WERI-Rb-1 (cell line): ENCODE measurements at regions not wholly inside any gene's neighbourhood (a gene's known extent, or its start where the extent isn't known, plus 50 kb on each side); places are given as distances from the start of the nearest gene placed in this dataset.

Experiments
- DNase-seq: peaks from one replicate; pipeline ENCODE4 v3.0.0-alpha.2; 2020
- H3K27ac ChIP-seq: fragments of 250-450 bp; sonication (Bioruptor Pico); 2 replicates; pipeline ENCODE4 v1.5.1; 2020; ENCODE audit warnings: mild to moderate bottlenecking, moderate library complexity
- H3K27me3 ChIP-seq: fragments of 250-450 bp; sonication (Bioruptor Pico); 2 replicates; pipeline ENCODE4 v1.5.1; 2021; ENCODE audit warnings: mild to moderate bottlenecking, low read depth, moderate library complexity; ENCODE audit not compliant: insufficient read depth, severe bottlenecking
- H3K36me3 ChIP-seq: fragments of 250-450 bp; sonication (Bioruptor Pico); 2 replicates; pipeline ENCODE4 v1.5.1; 2020; ENCODE audit warnings: mild to moderate bottlenecking, moderate library complexity
- H3K4me3 ChIP-seq: 2 replicates; pipeline ENCODE4 v1.5.1; 2011; ENCODE audit warnings: low read depth, mild to moderate bottlenecking, control low read depth, low read length
- H3K9me3 ChIP-seq: fragments of 250-450 bp; sonication (Bioruptor Pico); 2 replicates; pipeline ENCODE4 v1.5.1; 2021; ENCODE audit warnings: mild to moderate bottlenecking, moderate library complexity; ENCODE audit not compliant: severe bottlenecking
- TF ChIP-seq, protein P1 (sequence below): IDR thresholded peaks from 2 replicates; pipeline ENCODE4 v1.5.1; 2011; ENCODE audit warnings: low read depth, mild to moderate bottlenecking, control low read depth, inconsistent platforms, low read length

DNA sequence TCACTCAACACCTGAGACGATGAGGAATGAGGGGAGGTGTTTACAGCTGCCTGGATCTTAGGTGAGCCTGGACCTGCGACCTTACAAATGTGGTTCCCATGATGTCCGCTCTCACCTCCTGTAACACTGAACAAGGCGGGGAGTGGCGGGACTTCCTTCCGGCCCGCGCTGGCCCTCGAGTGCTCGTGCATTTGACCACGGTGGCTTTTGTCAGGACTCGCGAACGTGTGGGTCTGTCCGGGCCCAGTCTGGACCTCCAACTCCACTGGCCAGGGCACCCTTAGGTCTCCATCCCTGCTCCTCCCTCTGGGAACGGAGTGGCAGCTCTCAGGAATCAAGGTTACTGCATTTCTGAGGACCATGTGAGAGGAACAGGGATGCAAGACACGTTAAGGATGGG, 263.0 kb upstream of the SALL3 start:
- peaks cover 2% of the 10 kb centered on the region for H3K9me3 ChIP-seq
- no peak overlapping the region for H3K4me3 ChIP-seq
- TF ChIP-seq, protein P1, sequence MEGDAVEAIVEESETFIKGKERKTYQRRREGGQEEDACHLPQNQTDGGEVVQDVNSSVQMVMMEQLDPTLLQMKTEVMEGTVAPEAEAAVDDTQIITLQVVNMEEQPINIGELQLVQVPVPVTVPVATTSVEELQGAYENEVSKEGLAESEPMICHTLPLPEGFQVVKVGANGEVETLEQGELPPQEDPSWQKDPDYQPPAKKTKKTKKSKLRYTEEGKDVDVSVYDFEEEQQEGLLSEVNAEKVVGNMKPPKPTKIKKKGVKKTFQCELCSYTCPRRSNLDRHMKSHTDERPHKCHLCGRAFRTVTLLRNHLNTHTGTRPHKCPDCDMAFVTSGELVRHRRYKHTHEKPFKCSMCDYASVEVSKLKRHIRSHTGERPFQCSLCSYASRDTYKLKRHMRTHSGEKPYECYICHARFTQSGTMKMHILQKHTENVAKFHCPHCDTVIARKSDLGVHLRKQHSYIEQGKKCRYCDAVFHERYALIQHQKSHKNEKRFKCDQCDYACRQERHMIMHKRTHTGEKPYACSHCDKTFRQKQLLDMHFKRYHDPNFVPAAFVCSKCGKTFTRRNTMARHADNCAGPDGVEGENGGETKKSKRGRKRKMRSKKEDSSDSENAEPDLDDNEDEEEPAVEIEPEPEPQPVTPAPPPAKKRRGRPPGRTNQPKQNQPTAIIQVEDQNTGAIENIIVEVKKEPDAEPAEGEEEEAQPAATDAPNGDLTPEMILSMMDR = no peak
- no peak for DNase-seq
- no peaks in the 10 kb centered on the region for H3K27me3 ChIP-seq
- no peaks in the 10 kb centered on the region for H3K36me3 ChIP-seq
- H3K27ac ChIP-seq = no peak overlapping the region

DNA sequence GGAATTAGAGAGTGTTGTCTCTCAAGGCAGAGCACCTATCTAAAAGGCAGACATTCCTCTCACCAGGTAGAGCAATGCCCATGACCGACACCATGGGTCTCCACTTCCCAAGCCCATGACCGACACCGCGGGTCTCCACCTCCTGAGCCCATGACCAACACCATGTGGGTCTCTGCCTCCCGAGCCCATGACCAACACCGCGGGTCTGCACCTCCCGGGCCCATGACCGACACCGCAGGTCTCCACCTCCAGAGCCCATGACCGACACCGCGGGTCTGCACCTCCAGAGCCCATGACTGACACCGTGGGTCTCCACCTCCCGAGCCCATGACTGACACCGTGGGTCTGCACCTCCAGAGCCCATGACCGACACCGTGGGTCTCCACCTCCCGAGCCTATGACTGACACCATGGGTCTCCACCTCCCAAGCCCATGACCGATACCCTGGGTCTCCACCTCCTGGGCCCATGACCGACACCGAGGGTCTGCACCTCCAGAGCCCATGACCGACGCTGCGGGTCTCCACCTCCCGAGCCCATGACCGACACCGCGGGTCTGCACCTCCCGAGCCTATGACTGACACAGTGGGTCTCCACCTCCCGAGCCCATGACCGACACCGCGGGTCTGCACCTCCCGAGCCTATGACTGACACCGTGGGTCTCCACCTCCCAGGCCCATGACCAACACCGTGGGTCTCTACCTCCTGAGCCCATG, 262.4 kb upstream of the SALL3 start:
- H3K9me3 ChIP-seq = peaks cover 2% of the 10 kb centered on the region
- H3K36me3 ChIP-seq = no peaks in the 10 kb centered on the region
- no peak overlapping the region for H3K27ac ChIP-seq
- no peaks in the 10 kb centered on the region for H3K27me3 ChIP-seq
- H3K4me3 ChIP-seq = no peak overlapping the region
- TF ChIP-seq, protein P1 = no peak
- DNase-seq = no peak

DNA sequence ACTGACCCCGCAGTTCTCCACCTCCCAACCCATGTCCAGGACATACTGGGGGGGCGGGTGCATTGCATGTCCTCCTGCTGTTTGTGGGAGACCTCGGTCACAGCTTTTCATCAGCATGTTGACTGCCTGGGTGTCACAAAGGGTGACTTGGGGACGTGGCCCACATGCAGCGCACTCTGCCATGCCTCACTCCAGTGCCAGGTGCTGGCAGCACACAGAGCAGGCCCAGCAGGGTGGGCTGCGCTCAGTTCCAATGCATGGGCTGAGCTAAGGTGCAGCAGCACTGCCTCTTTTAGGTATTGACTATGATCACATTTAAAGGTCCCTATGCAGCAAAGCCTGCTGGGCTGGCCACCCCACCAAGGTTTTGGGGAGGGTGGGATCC, 261.9 kb upstream of the SALL3 start:
- Histone ChIP-seq H3K36me3 (no peaks in the 10 kb centered on the region), H3K27me3 (no peaks in the 10 kb centered on the region), H3K4me3 (no peak overlapping the region), H3K9me3 (peaks cover 2% of the 10 kb centered on the region), H3K27ac (no peak overlapping the region)
- TF ChIP-seq, protein P1 = no peak
- no peak for DNase-seq

DNA sequence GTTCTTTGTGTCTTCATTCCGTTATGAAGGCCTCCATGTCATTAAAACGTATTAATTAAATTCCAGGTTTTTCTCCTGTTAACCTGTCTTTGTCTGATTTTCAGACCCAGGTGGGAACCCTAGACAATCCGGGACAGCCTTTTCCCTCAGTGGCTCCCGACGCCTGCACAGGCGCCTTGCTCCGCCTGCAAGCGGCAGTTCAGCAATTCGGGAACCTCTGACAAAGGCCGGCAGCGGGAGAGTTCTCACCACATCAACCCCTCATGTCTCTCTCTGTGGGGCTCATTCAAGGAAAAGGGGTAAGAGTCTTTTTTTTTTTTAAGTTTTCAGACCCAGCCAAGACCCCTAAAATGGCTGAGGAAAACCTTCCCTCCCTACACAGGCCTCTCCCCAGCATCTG, 259.8 kb upstream of the SALL3 start:
- no peaks in the 10 kb centered on the region for H3K36me3 ChIP-seq
- H3K27ac ChIP-seq = no peak overlapping the region
- no peak overlapping the region for H3K4me3 ChIP-seq
- TF ChIP-seq, protein P1 = no peak
- H3K9me3 ChIP-seq = peaks cover 2% of the 10 kb centered on the region
- no peaks in the 10 kb centered on the region for H3K27me3 ChIP-seq
- DNase-seq = no peak

DNA sequence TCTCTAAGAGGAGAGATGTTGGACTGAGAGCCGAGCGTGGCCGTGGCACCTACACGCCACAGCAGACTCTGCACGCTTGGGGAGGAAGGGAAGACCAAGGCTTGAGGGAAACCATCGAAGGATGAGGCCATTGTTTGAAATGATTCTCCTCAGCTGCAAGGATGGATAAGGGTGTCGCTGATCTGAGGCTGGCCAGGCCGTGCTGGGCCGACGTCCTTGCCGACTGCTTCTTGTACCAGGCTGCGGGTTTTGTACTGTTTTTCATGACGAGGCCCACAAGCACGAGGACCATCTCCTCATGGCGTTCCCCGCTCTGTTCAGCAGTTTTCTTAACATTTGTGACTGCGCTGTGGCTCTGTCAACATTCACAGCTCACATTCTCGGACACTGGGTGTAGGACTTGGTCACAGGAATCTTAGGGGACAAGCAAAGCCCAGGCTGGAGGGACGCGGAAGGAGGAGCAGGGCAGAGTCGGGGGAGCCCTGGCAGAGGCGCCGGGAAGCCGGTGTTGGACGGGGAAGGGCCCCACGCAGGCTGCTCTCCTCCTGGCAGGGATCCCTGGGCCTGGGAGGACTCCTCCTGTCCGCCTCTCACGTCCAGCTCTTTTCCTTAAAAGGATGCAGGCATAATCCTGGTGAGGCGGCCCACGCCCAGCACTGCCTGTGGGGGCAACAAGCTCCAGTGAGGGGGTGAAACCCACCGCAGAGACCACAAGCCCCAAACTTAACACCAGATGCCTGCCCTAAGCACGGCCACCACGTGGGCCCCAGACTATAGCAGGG, 259.0 kb upstream of the SALL3 start:
- Histone ChIP-seq H3K4me3 (no peak overlapping the region), H3K27me3 (no peaks in the 10 kb centered on the region), H3K27ac (no peak overlapping the region), H3K36me3 (no peaks in the 10 kb centered on the region), H3K9me3 (peaks cover 2% of the 10 kb centered on the region)
- TF ChIP-seq, protein P1 = no peak
- DNase-seq = no peak
